GM23338 (cell line): ENCODE measurements at regions not wholly inside any gene's neighbourhood (a gene's known extent, or its start where the extent isn't known, plus 50 kb on each side); places are given as distances from the start of the nearest gene placed in this dataset.
"Not testable (repeated sequence)": the region's sequence is repeated elsewhere in the genome, so short reads cannot be mapped to it uniquely, and the experiment has no call there.

Experiments
- ATAC-seq: fragments of 200-7000 bp; cut with Tn5 transposase; 3 replicates; pipeline ENCODE4 v1.9.1; 2020
- DNase-seq: peaks from one replicate; pipeline ENCODE4 v3.0.0-alpha.2; 2015; ENCODE audit warnings: low spot score
- H2AFZ ChIP-seq: fragments of 200-600 bp; sonication (generic); 2 replicates; pipeline ENCODE4 v1.8.0; 2016; ENCODE audit warnings: antibody characterized with exemption, mild to moderate bottlenecking, moderate library complexity
- H3F3A ChIP-seq: fragments of 200-600 bp; sonication (generic); replicated peaks from 2 replicates; pipeline ENCODE4 v1.8.0; 2017; ENCODE audit warnings: antibody characterized with exemption, mixed run types, low read depth
- H3K27ac ChIP-seq: fragments of 200-600 bp; sonication (generic); 2 replicates; pipeline ENCODE4 v1.6.1; 2016; ENCODE audit warnings: low read depth
- H3K27me3 ChIP-seq: fragments of 200-600 bp; sonication (generic); 2 replicates; pipeline ENCODE4 v1.8.0; 2016; ENCODE audit warnings: mild to moderate bottlenecking, mixed run types, moderate library complexity; ENCODE audit not compliant: insufficient read depth
- H3K36me3 ChIP-seq: fragments of 200-600 bp; sonication (generic); 2 replicates; pipeline ENCODE4 v1.8.0; 2016; ENCODE audit warnings: mild to moderate bottlenecking; ENCODE audit not compliant: insufficient read depth
- H3K4me1 ChIP-seq: fragments of 200-600 bp; sonication (generic); 2 replicates; pipeline ENCODE4 v1.8.0; 2016; ENCODE audit warnings: mild to moderate bottlenecking, moderate library complexity; ENCODE audit not compliant: insufficient read depth
- H3K4me2 ChIP-seq: fragments of 200-600 bp; sonication (generic); 2 replicates; pipeline ENCODE4 v1.7.1; 2017; ENCODE audit warnings: mixed run types
- H3K4me3 ChIP-seq: fragments of 200-600 bp; sonication (generic); 2 replicates; pipeline ENCODE4 v1.6.1; 2016; ENCODE audit warnings: mixed run types
- H3K79me2 ChIP-seq: fragments of 200-600 bp; sonication (generic); replicated peaks from 2 replicates; pipeline ENCODE4 v1.8.0; 2017; ENCODE audit warnings: mild to moderate bottlenecking; ENCODE audit not compliant: insufficient read depth
- H3K9me2 ChIP-seq: fragments of 200-600 bp; sonication (generic); 2 replicates; pipeline ENCODE4 v1.8.0; 2017; ENCODE audit not compliant: insufficient read depth
- H4K20me1 ChIP-seq: fragments of 200-600 bp; sonication (generic); replicated peaks from 2 replicates; pipeline ENCODE4 v1.8.0; 2017; ENCODE audit warnings: mild to moderate bottlenecking; ENCODE audit not compliant: insufficient read depth
- H3K27ac Mint-ChIP-seq: 2 replicates; pipeline ENCODE4 v1.8.0; 2020; ENCODE audit warnings: inconsistent platforms, mild to moderate bottlenecking, moderate library complexity, mixed read lengths
- H3K27me3 Mint-ChIP-seq: 3 replicates; pipeline ENCODE4 v1.8.0; 2022; ENCODE audit warnings: low read depth, mild to moderate bottlenecking, moderate library complexity, mixed read lengths, inconsistent platforms; ENCODE audit not compliant: insufficient read depth, poor library complexity
- H3K36me3 Mint-ChIP-seq: 3 replicates; pipeline ENCODE4 v1.8.0; 2021; ENCODE audit warnings: low read depth, mild to moderate bottlenecking, inconsistent platforms, moderate library complexity, mixed read lengths
- H3K4me1 Mint-ChIP-seq: 3 replicates; pipeline ENCODE4 v1.8.0; 2020; ENCODE audit warnings: mild to moderate bottlenecking, inconsistent platforms, mixed read lengths
- H3K4me3 Mint-ChIP-seq: 3 replicates; pipeline ENCODE4 v1.8.0; 2021; ENCODE audit warnings: moderate library complexity, mild to moderate bottlenecking, inconsistent platforms, mixed read lengths
- H3K9me3 Mint-ChIP-seq: 3 replicates; pipeline ENCODE4 v1.8.0; 2020; ENCODE audit warnings: moderate library complexity, mild to moderate bottlenecking, inconsistent platforms, mixed read lengths
- EZH2phosphoT487 ChIP-seq: fragments of 200-600 bp; sonication (generic); IDR thresholded peaks from one replicate; pipeline ENCODE4 v1.8.1; 2018; ENCODE audit warnings: antibody characterized with exemption; ENCODE audit not compliant: unreplicated experiment
- NANOG ChIP-seq: IDR thresholded peaks from 2 replicates; pipeline ENCODE4 v1.6.1; 2016; ENCODE audit warnings: antibody characterized with exemption, borderline replicate concordance
- STAT1 ChIP-seq: IDR thresholded peaks from one replicate; pipeline ENCODE4 v1.6.1; 2016; ENCODE audit warnings: antibody characterized with exemption; ENCODE audit not compliant: unreplicated experiment
- ZNF114 ChIP-seq: fragments of 250-450 bp; sonication (Bioruptor Pico); IDR thresholded peaks from 2 replicates; pipeline ENCODE4 v1.5.0; 2020; ENCODE audit warnings: mild to moderate bottlenecking, moderate library complexity
- ZNF331 ChIP-seq: fragments of 250-450 bp; sonication (Bioruptor Pico); IDR thresholded peaks from 2 replicates; pipeline ENCODE4 v1.5.0; 2020; ENCODE audit warnings: low read depth, mild to moderate bottlenecking, moderate library complexity
- TF ChIP-seq, protein P1 (sequence below): IDR thresholded peaks from 2 replicates; pipeline ENCODE4 v1.6.1; 2016; ENCODE audit warnings: antibody characterized with exemption
- TF ChIP-seq, protein P2 (sequence below), 2 experiments: fragments of 200-600 bp in 1 of 2; sonication (generic) in 1 of 2; conservative IDR thresholded peaks; 2 replicates each; pipeline versions ENCODE4 v1.5.1 to v1.6.1; 2016 to 2017; ENCODE audit warnings: antibody characterized with exemption in 2 of 2, low read depth in 2 of 2, mild to moderate bottlenecking in 2 of 2, moderate library complexity in 1 of 2
- TF ChIP-seq, protein P3 (sequence below): IDR thresholded peaks from one replicate; pipeline ENCODE4 v1.6.1; 2018; ENCODE audit warnings: antibody characterized with exemption; ENCODE audit not compliant: unreplicated experiment

DNA sequence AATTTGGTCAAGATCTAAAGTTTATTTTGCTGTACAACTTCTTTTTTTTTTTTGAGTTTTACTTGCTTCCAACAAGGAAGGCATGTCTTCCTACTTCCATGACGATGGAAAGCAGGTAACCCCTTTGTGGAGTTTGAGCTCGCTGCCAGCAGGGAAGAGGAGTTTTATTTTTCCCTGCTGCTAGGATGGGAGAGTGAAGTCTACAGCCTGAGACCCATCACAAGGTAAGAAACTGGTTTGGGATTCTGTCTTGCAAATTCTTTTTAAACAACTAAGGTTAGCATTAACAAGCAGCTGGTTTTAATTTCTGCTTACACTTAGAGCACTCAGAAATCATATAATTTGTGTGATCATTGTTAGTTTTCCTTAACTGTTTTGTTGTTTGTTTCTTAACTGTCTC is 108.0 kb upstream of the MAP3K4 start (continued):
- no peak for TF ChIP-seq ZNF331 (CRISPR knock-in tag)
- TF ChIP-seq, protein P1, sequence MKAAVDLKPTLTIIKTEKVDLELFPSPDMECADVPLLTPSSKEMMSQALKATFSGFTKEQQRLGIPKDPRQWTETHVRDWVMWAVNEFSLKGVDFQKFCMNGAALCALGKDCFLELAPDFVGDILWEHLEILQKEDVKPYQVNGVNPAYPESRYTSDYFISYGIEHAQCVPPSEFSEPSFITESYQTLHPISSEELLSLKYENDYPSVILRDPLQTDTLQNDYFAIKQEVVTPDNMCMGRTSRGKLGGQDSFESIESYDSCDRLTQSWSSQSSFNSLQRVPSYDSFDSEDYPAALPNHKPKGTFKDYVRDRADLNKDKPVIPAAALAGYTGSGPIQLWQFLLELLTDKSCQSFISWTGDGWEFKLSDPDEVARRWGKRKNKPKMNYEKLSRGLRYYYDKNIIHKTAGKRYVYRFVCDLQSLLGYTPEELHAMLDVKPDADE, result no peak

DNA sequence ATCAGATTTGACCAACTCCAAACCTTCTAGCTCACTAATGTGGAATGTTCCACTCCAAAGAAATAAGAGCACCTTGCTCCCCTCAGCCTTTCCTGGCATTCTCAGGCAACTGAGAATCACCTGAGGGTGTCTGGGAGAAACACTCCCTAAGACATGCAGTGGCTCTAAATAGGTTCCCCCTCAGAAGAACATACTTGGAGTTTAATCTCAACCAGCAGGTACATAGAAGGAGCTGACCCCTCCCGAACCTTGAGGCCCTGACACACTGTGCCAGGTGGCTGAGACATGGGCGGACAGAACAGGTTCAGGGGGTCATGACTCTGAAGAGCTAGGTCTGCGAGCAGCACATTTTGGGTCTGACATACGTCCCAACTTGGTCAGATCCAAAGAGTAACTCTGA is 107.6 kb upstream of the MAP3K4 start:
- peak overlapping the region; percentile 58 for H3K4me2 ChIP-seq
- H3F3A ChIP-seq, result no peaks in the 10 kb centered on the region
- H3K27me3 Mint-ChIP-seq, result peaks cover 4% of the 10 kb centered on the region
- H3K9me3 Mint-ChIP-seq, result peaks cover 10% of the 10 kb centered on the region; the same call in 2 of the 3 replicates
- H2AFZ ChIP-seq, result no peak overlapping the region
- H3K9me2 ChIP-seq, result no peaks in the 10 kb centered on the region
- H3K36me3 ChIP-seq, result no peaks in the 10 kb centered on the region
- H3K4me3 Mint-ChIP-seq, result peak overlapping the region; percentile 54; the same call in 2 of the 3 replicates
- ATAC-seq (peak; percentile 88), DNase-seq (peak; percentile 31)
- H3K79me2 ChIP-seq, result no peaks in the 10 kb centered on the region
- TF ChIP-seq ZNF114 (CRISPR knock-in tag) (no peak), NANOG (no peak), EZH2phosphoT487 (no peak), STAT1 (no peak)
- TF ChIP-seq, protein P2, sequence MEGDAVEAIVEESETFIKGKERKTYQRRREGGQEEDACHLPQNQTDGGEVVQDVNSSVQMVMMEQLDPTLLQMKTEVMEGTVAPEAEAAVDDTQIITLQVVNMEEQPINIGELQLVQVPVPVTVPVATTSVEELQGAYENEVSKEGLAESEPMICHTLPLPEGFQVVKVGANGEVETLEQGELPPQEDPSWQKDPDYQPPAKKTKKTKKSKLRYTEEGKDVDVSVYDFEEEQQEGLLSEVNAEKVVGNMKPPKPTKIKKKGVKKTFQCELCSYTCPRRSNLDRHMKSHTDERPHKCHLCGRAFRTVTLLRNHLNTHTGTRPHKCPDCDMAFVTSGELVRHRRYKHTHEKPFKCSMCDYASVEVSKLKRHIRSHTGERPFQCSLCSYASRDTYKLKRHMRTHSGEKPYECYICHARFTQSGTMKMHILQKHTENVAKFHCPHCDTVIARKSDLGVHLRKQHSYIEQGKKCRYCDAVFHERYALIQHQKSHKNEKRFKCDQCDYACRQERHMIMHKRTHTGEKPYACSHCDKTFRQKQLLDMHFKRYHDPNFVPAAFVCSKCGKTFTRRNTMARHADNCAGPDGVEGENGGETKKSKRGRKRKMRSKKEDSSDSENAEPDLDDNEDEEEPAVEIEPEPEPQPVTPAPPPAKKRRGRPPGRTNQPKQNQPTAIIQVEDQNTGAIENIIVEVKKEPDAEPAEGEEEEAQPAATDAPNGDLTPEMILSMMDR (conservative IDR thresholded peaks at IDR 0.05; ENCODE audit: low read depth in 2 of 2), result no peak
- TF ChIP-seq, protein P3, sequence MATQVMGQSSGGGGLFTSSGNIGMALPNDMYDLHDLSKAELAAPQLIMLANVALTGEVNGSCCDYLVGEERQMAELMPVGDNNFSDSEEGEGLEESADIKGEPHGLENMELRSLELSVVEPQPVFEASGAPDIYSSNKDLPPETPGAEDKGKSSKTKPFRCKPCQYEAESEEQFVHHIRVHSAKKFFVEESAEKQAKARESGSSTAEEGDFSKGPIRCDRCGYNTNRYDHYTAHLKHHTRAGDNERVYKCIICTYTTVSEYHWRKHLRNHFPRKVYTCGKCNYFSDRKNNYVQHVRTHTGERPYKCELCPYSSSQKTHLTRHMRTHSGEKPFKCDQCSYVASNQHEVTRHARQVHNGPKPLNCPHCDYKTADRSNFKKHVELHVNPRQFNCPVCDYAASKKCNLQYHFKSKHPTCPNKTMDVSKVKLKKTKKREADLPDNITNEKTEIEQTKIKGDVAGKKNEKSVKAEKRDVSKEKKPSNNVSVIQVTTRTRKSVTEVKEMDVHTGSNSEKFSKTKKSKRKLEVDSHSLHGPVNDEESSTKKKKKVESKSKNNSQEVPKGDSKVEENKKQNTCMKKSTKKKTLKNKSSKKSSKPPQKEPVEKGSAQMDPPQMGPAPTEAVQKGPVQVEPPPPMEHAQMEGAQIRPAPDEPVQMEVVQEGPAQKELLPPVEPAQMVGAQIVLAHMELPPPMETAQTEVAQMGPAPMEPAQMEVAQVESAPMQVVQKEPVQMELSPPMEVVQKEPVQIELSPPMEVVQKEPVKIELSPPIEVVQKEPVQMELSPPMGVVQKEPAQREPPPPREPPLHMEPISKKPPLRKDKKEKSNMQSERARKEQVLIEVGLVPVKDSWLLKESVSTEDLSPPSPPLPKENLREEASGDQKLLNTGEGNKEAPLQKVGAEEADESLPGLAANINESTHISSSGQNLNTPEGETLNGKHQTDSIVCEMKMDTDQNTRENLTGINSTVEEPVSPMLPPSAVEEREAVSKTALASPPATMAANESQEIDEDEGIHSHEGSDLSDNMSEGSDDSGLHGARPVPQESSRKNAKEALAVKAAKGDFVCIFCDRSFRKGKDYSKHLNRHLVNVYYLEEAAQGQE, result no peak
- TF ChIP-seq, protein P1, result no peak
- peak overlapping the region; percentile 47; the same call in 1 of the 2 replicates for H3K27ac Mint-ChIP-seq
- peaks cover 6% of the 10 kb centered on the region; the same call in 2 of the 3 replicates for H3K36me3 Mint-ChIP-seq
- H3K4me1 ChIP-seq, result peaks cover 52% of the 10 kb centered on the region
- H4K20me1 ChIP-seq, result no peaks in the 10 kb centered on the region
- H3K27me3 ChIP-seq, result no peaks in the 10 kb centered on the region
- H3K27ac ChIP-seq, result no peak overlapping the region
- H3K4me1 Mint-ChIP-seq, result peaks cover 54% of the 10 kb centered on the region
- H3K4me3 ChIP-seq, result peak overlapping the region; percentile 29; the same call in 1 of the 2 replicates

DNA sequence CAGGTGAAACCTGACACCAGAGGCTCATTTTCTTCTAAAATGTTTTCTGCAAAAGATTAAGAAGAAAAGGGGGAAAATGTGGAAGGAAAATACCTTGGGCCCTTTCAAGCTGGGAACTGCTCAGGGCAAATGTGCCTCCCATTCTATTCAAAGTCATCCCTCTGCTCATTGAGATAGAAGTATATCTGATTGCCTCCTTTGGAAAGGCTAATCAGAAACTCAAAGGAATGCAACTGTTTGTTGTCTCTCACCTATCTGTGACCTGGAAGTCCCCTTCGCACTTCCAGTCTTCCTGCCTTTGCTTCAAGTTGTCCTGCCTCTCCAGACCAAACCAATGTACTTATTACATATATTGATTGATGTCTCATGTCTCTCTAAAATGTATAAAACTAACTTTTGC is 102.4 kb upstream of the MAP3K4 start:
- H3K27ac Mint-ChIP-seq, H3K4me3 ChIP-seq, H3K36me3 ChIP-seq, H2AFZ ChIP-seq, H3K27me3 Mint-ChIP-seq, H3K27ac ChIP-seq, H3K36me3 Mint-ChIP-seq, H3K79me2 ChIP-seq, H4K20me1 ChIP-seq, H3K27me3 ChIP-seq, H3K4me3 Mint-ChIP-seq, H3K9me2 ChIP-seq, H3F3A ChIP-seq: not testable (repeated sequence)
- Histone ChIP-seq H3K4me1 (peaks cover 27% of the 10 kb centered on the region), H3K4me2 (peak overlapping the region; percentile 35)
- DNase-seq (peak; percentile 19), ATAC-seq (peak; percentile 28; the same call in 1 of the 3 replicates)
- H3K9me3 Mint-ChIP-seq, result peaks cover 10% of the 10 kb centered on the region; the same call in 2 of the 3 replicates
- peaks cover 21% of the 10 kb centered on the region for H3K4me1 Mint-ChIP-seq
